ENCODE measurements at regions not wholly inside any gene's neighbourhood (a gene's known extent, or its start where the extent isn't known, plus 50 kb on each side); places are given as distances from the start of the nearest gene placed in this dataset.

DNA sequence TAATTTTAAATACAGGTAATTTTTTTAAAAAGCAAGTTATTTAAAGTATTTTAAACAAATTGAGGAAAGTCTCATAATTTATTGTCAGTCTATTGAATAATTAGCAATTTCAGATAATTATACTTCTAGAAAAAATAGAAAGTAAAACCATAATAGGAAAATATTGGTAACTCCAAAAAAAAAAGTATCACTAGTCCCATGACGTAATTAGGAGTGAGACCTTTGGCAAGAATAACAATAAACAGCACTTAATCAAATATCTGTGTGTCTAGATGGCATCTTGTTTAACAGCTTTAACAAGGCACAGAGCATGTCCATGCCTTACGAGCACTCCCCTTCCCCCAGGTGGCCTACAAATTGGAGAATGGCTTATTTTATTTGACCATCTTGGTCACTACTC lies 1683.6 kb upstream of the AGA start:
- no peak for ATAC-seq
- 54 to 66% (median 59%) methylated on average over 2 of the region's 2 CpGs for WGBS, 4 donors
- Histone ChIP-seq H3K27ac (no peak overlapping the region), H3K27me3 (no peaks in the 10 kb centered on the region), H3K36me3 (no peaks in the 10 kb centered on the region), H3K9me3 (no peaks in the 10 kb centered on the region), H3K4me3 (no peak overlapping the region), H3K4me1 (no peaks in the 10 kb centered on the region)
- no peak for DNase-seq
- TF ChIP-seq POLR2A (IDR thresholded peaks at IDR 0.05) = no peak
- TF ChIP-seq, protein P1, sequence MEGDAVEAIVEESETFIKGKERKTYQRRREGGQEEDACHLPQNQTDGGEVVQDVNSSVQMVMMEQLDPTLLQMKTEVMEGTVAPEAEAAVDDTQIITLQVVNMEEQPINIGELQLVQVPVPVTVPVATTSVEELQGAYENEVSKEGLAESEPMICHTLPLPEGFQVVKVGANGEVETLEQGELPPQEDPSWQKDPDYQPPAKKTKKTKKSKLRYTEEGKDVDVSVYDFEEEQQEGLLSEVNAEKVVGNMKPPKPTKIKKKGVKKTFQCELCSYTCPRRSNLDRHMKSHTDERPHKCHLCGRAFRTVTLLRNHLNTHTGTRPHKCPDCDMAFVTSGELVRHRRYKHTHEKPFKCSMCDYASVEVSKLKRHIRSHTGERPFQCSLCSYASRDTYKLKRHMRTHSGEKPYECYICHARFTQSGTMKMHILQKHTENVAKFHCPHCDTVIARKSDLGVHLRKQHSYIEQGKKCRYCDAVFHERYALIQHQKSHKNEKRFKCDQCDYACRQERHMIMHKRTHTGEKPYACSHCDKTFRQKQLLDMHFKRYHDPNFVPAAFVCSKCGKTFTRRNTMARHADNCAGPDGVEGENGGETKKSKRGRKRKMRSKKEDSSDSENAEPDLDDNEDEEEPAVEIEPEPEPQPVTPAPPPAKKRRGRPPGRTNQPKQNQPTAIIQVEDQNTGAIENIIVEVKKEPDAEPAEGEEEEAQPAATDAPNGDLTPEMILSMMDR (IDR thresholded peaks at IDR 0.05) = no peak
- intact Hi-C loops (cut with DNase I) = no loop called here

DNA sequence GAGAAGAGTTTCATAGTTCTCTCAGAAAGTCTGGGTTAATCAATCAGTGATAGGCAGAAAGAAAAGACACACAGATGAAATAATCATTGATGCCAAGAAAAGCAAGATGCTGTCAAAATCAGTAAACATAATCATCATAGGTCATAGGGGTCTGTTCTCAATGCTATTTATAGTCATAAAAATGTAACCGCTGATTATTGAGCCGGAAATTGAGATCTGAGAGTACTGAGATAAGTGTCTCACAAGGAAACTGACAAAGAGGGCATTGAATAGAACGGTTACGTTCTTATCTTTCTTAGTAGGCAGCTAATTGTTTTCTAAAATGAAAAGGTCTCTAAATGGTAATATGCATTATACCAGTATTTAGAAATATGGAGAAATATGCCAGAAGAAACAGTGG lies 1686.1 kb upstream of the AGA start:
- Histone ChIP-seq H3K4me1 (no peaks in the 10 kb centered on the region), H3K27ac (no peak overlapping the region), H3K27me3 (no peaks in the 10 kb centered on the region), H3K36me3 (no peaks in the 10 kb centered on the region), H3K9me3 (no peaks in the 10 kb centered on the region), H3K4me3 (no peak overlapping the region)
- intact Hi-C loops (cut with DNase I) = no loop called here
- no peak for TF ChIP-seq POLR2A (IDR thresholded peaks at IDR 0.05)
- TF ChIP-seq, protein P1 (IDR thresholded peaks at IDR 0.05) = no peak
- DNase-seq = no peak
- WGBS, 4 donors = 9 to 20% (median 15%) methylated on average over 4 of the region's 4 CpGs
- ATAC-seq = no peak

DNA sequence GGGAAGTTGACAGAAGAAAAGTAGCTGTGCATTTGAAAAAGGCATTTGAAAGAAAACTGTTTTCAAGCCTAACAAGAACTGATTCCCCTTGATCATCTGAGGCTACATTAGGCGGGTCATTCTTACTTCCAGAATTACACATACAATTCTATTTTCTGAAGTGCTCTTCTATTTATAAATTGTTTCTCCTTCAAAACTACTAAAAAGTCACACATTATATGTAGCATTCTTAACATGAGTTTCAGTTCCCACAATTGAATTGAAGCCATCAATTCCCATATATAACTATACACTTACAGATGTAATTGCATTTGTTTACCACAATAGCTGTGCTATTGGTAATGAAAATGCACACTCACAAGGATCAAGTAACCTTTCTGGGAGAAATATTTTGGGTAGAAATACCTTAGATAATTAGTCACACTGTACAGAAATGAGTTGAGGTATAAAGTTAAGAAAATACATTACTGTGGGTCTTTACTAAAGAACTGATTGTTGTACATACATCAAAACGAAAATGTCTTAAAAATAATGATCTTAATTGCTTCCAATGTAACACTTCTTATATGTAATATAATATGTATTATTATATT lies 1688.0 kb upstream of the AGA start:
- Histone ChIP-seq H3K27me3 (no peaks in the 10 kb centered on the region), H3K9me3 (no peaks in the 10 kb centered on the region), H3K4me1 (no peaks in the 10 kb centered on the region), H3K27ac (no peak overlapping the region), H3K4me3 (no peak overlapping the region), H3K36me3 (no peaks in the 10 kb centered on the region)
- TF ChIP-seq, protein P1 (IDR thresholded peaks at IDR 0.05) = no peak
- TF ChIP-seq POLR2A (IDR thresholded peaks at IDR 0.05) = no peak
- intact Hi-C loops (cut with DNase I) = no loop called here
- WGBS, 4 donors = 71 to 80% (median 76%) methylated on average over 2 of the region's 2 CpGs
- ATAC-seq (no peak), DNase-seq (no peak)

GRCh38 chr4:179145746-179146525 lies 1703.7 kb upstream of the AGA start:
- ATAC-seq = no peak

More at GRCh38 chr4:179145746-179146525, 1703.7 kb upstream of the AGA start:
- Histone ChIP-seq H3K4me1 (no peaks in the 10 kb centered on the region), H3K9me3 (peaks cover 0 to 5% (median 0%) of the 10 kb centered on the region in 12 donors), H3K27ac (no peak overlapping the region), H3K27me3 (no peaks in the 10 kb centered on the region), H3K4me3 (no peak overlapping the region), H3K36me3 (no peaks in the 10 kb centered on the region)
- no peak for TF ChIP-seq POLR2A (IDR thresholded peaks at IDR 0.05)
- TF ChIP-seq, protein P1 (IDR thresholded peaks at IDR 0.05) = no peak
- DNase-seq = no peak
- intact Hi-C loops (cut with DNase I) = no loop called here
- WGBS, 4 donors = 49 to 76% (median 57%) methylated on average over 4 of the region's 4 CpGs

All from heart left ventricle (tissue), 16 donors.